ENCODE measurements at regions not wholly inside any gene's neighbourhood (a gene's known extent, or its start where the extent isn't known, plus 50 kb on each side); places are given as distances from the start of the nearest gene placed in this dataset.

- TF ChIP-seq CTCF (IDR thresholded peaks at IDR 0.05) (no peak), POLR2A (IDR thresholded peaks at IDR 0.05) (no peak)
These were observed 134.1 kb upstream of the HES1 start for GRCh38 chr3:194001728-194002459.
